ENCODE measurements at regions not wholly inside any gene's neighbourhood (a gene's known extent, or its start where the extent isn't known, plus 50 kb on each side); places are given as distances from the start of the nearest gene placed in this dataset.

GRCh38 chr11:119906376-119906775 is 177.4 kb upstream of the NECTIN1 start:
- DNase-seq (ENCODE audit: low read depth): no peak

DNA sequence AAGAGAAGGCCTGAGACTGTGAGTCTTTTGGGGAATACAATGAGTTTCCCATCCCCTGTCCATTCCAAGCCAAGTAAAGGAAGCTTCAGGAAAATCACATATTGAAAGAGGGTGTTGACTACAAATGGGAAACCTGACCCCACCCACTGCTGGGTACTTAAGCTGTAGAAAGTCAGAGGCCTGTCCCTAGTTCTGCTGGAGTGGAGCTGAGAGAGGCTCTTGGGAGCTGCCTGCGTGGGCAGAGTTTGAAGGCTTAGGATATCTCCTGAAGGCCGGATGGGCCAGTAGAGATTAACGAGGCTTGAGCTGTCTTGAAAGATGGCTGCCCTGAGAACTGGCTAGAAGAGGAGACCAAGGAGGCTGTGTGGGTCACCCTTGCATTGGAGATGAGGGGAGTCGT is 176.2 kb upstream of the NECTIN1 start:
- no peak for DNase-seq (ENCODE audit: low read depth)

GRCh38 chr11:119904531-119905035 is 175.6 kb upstream of the NECTIN1 start:
- no peak for DNase-seq (ENCODE audit: low read depth)

DNA sequence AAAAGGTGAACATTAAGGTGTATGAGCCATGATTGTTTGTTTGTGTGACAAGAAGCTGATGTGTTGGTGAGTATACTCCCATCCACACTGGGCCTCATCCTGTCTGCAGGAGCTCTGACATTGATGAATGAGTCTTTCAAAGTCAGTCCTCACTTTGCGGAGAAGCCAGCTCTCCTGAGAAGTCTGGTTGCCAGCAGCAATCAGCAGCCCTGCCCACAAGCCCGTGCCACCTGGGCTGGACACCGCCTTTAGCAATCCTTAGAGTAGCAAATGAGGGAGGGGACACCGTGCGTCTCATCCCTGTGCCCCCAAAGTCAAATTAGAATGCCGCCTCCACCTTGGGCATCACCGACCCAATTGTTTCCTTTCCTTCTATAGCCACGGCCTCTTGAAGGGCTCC is 174.8 kb upstream of the NECTIN1 start:
- no peak for DNase-seq (ENCODE audit: low read depth)

GRCh38 chr11:119903389-119903788 is 174.4 kb upstream of the NECTIN1 start:
- DNase-seq (ENCODE audit: low read depth): no peak

DNA sequence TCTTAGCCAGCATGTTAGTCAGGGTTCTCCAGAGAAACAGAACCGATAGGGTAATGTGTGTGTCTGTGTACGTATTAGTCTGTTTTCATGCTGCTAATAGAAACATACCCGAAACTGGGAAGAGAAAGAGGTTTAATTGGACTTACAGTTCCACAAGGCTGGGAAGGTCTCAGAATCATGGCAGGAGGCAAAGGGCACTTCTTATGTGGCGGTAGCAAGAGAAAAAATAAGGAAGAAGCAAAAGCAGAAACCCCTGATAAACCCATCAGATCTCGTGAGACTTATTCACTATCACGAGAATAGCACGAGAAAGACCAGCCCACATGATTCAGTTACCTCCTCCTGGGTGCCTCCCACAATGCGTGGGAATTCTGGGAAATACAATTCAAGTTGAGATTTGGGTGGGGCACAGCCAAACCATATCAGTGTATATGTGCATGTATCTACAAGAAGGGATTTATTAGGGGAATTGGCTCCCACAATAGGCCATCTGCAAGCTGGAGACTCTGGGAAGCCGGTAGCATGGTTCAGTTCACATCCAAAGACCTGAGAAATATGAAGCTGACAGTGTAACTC is 173.7 kb upstream of the NECTIN1 start:
- DNase-seq (ENCODE audit: low read depth): no peak

DNA sequence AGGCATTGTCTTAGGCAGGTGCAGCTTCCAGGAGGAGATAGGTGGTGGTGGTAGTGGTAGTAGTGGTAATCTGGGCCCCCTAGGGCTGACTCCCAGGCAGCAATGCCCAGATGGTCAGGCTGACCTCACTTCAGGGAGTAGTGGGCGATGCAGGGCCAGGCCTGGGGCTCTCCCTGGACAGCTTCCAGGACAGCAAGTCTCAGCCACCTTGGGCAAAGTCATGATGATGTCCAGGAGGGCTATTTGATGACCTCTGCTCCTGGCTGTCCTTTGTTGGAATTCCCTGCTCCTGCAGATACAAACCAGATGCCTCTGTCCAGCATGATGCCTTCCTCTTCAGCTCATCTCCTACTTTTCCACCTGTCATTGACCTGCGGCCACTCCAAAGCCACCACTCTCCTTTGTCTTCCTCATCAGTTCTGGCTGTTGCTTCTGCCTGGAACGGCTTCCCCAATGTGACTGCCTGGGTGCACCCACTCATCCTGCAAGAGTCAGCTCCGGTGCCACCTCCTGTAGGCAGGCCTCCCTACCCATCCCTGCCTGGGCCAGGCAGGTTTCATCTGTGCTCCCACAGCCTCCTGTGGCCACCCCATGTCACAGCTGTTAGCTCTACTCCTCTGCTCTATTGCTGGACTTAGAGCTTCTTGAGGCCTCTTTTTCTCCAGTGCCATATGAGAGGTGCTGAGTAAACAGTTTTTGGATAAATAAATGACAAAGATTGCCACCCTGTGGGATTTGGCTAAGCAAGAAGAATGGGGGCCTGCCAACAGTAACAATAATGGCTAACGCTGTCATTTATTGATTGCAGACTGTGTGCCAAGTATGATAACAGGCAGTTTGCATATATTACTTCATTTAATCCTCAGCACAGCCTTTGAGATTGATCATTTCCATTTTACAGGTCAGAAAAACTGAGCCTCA is 172.9 kb upstream of the NECTIN1 start:
- no peak for DNase-seq (ENCODE audit: low read depth)

GRCh38 chr11:119899997-119900396 is 171.0 kb upstream of the NECTIN1 start:
- DNase-seq (ENCODE audit: low read depth): no peak

DNA sequence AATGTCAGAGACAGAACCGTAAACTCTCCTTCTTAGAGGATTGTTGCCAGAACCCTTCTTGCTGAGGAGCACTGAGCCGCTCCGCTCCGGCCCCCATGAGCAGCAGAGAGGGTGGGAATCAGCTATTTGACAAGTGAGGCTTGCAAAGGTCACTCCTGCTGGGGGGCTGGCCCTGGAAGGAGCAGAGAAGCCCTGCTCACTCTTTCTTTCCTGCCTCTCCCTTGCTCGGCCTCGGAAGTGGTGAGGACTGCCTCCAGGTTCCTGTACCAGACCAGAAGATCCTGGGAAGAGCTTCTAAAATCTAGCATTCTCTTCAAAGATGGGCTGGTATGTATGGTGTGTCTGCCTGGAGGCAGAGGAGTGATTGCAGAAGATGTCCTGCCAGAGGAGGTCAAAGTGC is 168.6 kb upstream of the NECTIN1 start:
- no peak for DNase-seq (ENCODE audit: low read depth)

GRCh38 chr11:119897046-119897440 is 168.0 kb upstream of the NECTIN1 start:
- no peak for DNase-seq (ENCODE audit: low read depth)

GRCh38 chr11:119896387-119897045 is 167.5 kb upstream of the NECTIN1 start:
- DNase-seq (ENCODE audit: low read depth): no peak

GRCh38 chr11:119895981-119896380 is 167.0 kb upstream of the NECTIN1 start:
- DNase-seq (ENCODE audit: low read depth): no peak

GRCh38 chr11:119894916-119895315 is 165.9 kb upstream of the NECTIN1 start:
- no peak for DNase-seq (ENCODE audit: low read depth)

GRCh38 chr11:119892311-119892808 is 163.4 kb upstream of the NECTIN1 start:
- DNase-seq (ENCODE audit: low read depth): no peak

DNA sequence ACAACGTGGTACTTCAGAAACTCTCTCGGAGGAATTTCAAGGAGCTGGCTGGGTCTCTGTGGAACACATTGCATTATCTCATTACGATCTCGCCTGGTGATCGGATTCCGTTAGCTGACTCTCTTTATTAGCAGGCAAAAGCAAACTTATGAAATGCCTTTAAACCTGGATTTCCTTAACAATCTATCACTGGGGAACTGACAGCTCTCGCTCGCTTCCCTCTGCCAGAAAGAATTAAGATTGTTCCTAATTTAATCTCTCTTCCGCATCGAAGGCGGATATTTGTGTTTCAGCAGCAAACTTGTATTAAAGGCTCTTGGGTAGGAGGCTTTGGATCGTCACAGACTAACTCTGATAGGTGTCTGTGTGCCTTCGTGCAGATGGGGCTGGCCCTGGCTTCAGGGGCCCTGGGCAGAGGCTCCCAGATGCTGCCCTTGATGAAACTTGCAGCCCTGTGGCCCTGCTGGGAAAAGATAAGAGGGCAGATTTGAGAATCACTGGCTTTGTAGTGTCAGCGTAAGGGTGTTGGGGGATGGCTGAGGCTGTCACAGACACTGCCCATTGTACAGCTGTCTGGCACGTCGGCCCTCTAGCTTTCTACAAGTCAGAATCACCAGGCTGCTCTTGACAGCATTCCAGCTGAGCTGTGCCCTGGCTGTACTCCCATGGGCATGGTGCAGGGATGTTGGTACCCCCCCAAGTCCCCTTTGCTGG is 162.2 kb upstream of the NECTIN1 start:
- DNase-seq (ENCODE audit: low read depth): no peak

DNA sequence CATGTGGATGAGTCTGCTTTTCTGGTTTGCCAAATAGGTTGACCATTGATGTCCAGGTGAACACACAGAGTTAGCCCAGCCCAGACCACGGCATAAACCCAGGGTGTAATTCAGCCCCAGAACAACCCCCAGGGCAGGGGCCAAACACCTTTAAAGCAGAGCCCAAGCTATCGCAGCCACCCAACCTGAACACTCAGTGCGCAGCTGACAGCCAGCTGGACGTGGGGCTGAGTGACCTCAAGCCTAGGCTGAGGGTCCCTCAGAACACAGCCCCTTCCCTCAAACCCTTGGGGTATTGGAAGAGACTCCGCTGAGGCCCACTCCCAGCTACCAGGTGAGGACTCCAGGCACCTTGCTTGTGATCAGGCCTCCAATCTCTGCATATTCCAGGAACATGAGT is 161.5 kb upstream of the NECTIN1 start:
- DNase-seq (ENCODE audit: low read depth): no peak

DNA sequence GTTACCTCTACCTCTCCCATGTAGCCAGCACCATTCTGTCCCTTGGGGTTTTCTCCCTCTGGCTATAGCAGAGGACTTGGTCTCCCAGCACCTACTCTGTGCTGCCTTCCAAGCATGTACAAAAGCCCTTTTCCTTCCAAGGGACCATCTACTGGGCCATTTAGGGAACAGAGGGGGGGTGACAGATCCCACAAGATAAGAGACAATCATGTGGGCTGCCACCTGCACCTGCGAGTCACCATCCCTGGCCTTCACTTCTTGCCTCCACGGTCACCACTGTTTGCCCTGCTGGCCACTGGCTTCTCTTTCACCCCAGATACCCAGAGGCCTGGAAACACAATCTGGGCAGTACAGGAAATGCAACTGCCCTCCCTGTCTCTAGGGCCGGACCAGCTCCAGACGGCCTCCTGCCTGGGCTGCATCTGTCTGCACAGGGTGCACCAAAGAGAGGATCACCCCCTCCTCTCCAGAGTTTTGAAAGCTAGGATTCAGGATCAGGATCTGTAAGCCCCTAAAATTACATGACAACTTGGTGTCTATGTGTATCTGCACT is 160.8 kb upstream of the NECTIN1 start:
- no peak for DNase-seq (ENCODE audit: low read depth)

DNA sequence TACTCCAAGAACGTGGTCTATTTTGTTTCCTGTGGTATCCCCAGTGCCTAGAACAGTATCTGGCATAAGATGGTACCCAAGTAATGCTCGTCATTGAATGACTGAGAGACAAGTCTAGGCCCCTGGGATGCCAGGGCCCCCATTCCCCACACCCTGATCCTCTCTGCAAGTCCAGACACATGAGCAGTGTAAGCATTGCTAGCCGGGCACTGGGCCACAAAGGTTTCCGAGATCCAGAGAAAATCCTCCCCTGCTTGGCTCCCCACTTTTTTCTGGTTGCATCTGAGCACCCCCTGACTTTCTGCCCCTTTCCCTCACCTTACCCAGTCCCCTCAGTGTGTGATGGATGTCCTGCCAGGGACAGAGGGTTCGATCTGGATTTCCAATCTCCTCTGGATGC is 160.1 kb upstream of the NECTIN1 start:
- no peak for DNase-seq (ENCODE audit: low read depth)

- peak; percentile 5 for DNase-seq (ENCODE audit: low read depth)
Measured at GRCh38 chr11:119888119-119888518, 159.1 kb upstream of the NECTIN1 start.

DNA sequence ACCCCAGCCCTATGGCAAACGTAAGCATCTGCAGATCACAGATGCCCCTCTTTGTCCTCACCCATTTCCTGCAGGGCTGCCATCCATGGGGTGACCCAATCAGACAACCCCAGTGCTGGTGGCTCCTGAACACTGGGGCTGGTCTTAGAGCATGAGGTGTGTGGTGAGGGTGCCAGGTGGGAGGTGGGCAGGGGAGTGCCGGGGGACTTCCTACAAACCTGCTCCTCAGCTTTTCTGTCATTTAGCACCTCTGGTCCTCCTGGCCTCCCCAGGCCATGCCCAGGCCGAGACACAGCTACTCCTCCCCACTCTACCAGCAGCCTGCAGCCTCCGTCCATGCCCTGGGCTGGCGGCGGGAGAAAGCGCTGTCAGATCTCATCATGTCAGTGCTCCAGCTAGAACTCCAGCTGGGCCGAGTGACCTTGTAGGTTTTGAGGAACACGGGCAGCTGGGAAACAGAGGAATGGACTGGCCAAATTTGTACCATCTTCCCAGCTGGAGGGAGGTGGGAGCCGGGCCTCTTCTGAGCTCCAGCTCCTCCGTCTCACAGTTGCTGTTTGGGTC is 157.7 kb upstream of the NECTIN1 start:
- DNase-seq (ENCODE audit: low read depth): no peak

GRCh38 chr11:119885861-119886567 is 157.0 kb upstream of the NECTIN1 start:
- no peak for DNase-seq (ENCODE audit: low read depth)
